ENCODE measurements at regions not wholly inside any gene's neighbourhood (a gene's known extent, or its start where the extent isn't known, plus 50 kb on each side); places are given as distances from the start of the nearest gene placed in this dataset.

DNA sequence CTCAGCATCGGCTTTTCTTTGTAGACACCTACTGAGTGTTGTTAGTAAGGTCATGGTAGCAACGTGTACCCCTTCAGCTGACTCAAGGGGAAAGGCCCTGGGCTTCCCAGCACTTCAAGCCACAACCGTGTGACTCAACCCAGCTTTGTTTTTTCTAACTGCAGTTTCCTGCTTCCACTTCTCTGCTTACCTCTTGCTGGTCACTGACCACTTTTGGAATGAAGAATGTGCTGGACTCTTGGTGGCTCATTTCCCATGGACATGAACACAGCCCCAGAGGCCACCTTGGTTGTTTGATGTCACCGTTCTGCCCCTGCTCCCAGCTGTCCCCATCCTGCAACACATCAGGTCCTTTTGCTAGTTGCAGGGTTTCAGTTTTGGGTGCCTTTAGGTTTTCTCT, 69.5 kb upstream of the ZNF438 start:
- DNase-seq (ENCODE audit: low read depth, low spot score) (peak; percentile 77), FAIRE-seq (peak; percentile 95)
- Histone ChIP-seq H3K79me2 (ENCODE audit: control insufficient read depth, insufficient read depth, low read length) (no peaks in the 10 kb centered on the region), H3K27ac (ENCODE audit: insufficient read depth, low read depth, low read length) (peak overlapping the region; percentile 3), H3K9me3 (replicated peaks; ENCODE audit: control insufficient read depth, insufficient read depth, low read length) (no peaks in the 10 kb centered on the region), H3K27me3 (ENCODE audit: control insufficient read depth in 2 of 2, insufficient read depth in 2 of 2, low read length in 2 of 2) (no peaks in the 10 kb centered on the region), H2AFZ (ENCODE audit: low read depth, low read length) (peak overlapping the region; percentile 12), H3K36me3 (ENCODE audit: control insufficient read depth in 2 of 2, extremely low read depth in 1 of 2, insufficient read depth in 2 of 2, low read length in 2 of 2) (no peaks in the 10 kb centered on the region), H3K4me1 (ENCODE audit: control insufficient read depth, extremely low read depth, insufficient read depth, low read length) (peaks cover 9% of the 10 kb centered on the region), H4K20me1 (replicated peaks; ENCODE audit: control insufficient read depth, extremely low read depth, insufficient read depth, low read length) (no peaks in the 10 kb centered on the region), H3K9ac (replicated peaks; ENCODE audit: extremely low read depth, insufficient read depth, low read length) (no peak overlapping the region), H3K4me3 (replicated peaks in 1 of 3; ENCODE audit: insufficient read depth in 1 of 3, low read depth in 1 of 3, low read length in 3 of 3) (no peak overlapping the region), H3K4me2 (ENCODE audit: insufficient read depth, low read length) (peak overlapping the region; percentile 1), H3K9me1 (replicated peaks; ENCODE audit: control insufficient read depth, extremely low read depth, insufficient read depth, low read length) (no peaks in the 10 kb centered on the region)
- no TSS peak for BruUV-seq (replicated peaks)
- ChIA-PET POLR2A (interaction anchor here (0.6 kb wide), 1 partner anchor 296 kb away, joined by 3 read pairs; no protein-coding TSS in a partner anchor), CTCF (interaction anchor here (0.7 to 1.3 kb wide), 6 partner anchors 8 to 390 kb away, joined by 3 to 4 read pairs (median 3); partner anchors contain the start of gene ZNF438)
- dilution Hi-C loops (cut with MboI; ENCODE audit: extremely low pct_ligation_motif_present, low sequenced_read_pairs), result no loop called here
- TF ChIP-seq GATA2 (IDR thresholded peaks at IDR 0.05; ENCODE audit: insufficient read depth, insufficient read length, low read depth, low read length) (no peak), FOS (IDR thresholded peaks at IDR 0.05; ENCODE audit: borderline replicate concordance, insufficient read depth, low read length) (peak; percentile 87), EZH2 (IDR thresholded peaks at IDR 0.05; ENCODE audit: borderline replicate concordance, low read depth, low read length, severe bottlenecking) (no peak), POLR2A (IDR thresholded peaks at IDR 0.05; ENCODE audit: low read depth, low read length) (no peak), JUN (IDR thresholded peaks at IDR 0.05; ENCODE audit: borderline replicate concordance, insufficient read depth, insufficient read length, low read depth) (peak; percentile 49), MYC (IDR thresholded peaks at IDR 0.05; ENCODE audit: low read depth, low read length) (no peak), POLR2AphosphoS5 (IDR thresholded peaks at IDR 0.05; ENCODE audit: insufficient read depth, low read depth, low read length) (peak; percentile 61)
- TF ChIP-seq, protein P1, sequence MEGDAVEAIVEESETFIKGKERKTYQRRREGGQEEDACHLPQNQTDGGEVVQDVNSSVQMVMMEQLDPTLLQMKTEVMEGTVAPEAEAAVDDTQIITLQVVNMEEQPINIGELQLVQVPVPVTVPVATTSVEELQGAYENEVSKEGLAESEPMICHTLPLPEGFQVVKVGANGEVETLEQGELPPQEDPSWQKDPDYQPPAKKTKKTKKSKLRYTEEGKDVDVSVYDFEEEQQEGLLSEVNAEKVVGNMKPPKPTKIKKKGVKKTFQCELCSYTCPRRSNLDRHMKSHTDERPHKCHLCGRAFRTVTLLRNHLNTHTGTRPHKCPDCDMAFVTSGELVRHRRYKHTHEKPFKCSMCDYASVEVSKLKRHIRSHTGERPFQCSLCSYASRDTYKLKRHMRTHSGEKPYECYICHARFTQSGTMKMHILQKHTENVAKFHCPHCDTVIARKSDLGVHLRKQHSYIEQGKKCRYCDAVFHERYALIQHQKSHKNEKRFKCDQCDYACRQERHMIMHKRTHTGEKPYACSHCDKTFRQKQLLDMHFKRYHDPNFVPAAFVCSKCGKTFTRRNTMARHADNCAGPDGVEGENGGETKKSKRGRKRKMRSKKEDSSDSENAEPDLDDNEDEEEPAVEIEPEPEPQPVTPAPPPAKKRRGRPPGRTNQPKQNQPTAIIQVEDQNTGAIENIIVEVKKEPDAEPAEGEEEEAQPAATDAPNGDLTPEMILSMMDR (IDR thresholded peaks at IDR 0.05; ENCODE audit: extremely low read depth in 1 of 2, insufficient read depth in 1 of 2, low read depth in 1 of 2, low read length in 2 of 2), result no peak
- TF ChIP-seq, protein P2, sequence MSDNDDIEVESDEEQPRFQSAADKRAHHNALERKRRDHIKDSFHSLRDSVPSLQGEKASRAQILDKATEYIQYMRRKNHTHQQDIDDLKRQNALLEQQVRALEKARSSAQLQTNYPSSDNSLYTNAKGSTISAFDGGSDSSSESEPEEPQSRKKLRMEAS (IDR thresholded peaks at IDR 0.05; ENCODE audit: insufficient read depth, insufficient read length), result no peak
- intact Hi-C loops (cut with micrococcal nuclease), result no loop called here
